ENCODE measurements at regions not wholly inside any gene's neighbourhood (a gene's known extent, or its start where the extent isn't known, plus 50 kb on each side); places are given as distances from the start of the nearest gene placed in this dataset.

DNA sequence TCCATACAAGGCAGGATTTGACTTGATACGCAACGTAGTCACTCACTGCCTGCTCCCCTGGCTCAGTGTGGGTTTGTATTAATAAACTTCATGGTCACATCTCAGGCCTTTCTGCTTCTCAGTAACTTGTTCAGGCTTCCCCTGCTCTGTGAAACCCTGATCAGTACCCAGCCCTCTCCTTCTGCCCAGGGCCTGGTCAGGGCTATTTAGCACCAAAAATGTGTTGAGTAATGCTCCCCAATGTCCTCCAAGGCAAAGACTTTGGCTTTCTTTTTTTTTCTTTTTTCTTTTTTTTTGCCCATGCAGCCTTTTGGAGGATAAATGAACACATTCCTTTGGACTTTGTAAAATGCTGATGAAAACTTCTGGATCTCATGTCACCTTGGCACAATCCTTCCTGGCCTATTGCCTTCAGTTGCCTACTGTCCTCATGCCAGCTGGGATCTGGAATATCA is 399.2 kb upstream of the KLF4 start:
- TF ChIP-seq, protein P1, sequence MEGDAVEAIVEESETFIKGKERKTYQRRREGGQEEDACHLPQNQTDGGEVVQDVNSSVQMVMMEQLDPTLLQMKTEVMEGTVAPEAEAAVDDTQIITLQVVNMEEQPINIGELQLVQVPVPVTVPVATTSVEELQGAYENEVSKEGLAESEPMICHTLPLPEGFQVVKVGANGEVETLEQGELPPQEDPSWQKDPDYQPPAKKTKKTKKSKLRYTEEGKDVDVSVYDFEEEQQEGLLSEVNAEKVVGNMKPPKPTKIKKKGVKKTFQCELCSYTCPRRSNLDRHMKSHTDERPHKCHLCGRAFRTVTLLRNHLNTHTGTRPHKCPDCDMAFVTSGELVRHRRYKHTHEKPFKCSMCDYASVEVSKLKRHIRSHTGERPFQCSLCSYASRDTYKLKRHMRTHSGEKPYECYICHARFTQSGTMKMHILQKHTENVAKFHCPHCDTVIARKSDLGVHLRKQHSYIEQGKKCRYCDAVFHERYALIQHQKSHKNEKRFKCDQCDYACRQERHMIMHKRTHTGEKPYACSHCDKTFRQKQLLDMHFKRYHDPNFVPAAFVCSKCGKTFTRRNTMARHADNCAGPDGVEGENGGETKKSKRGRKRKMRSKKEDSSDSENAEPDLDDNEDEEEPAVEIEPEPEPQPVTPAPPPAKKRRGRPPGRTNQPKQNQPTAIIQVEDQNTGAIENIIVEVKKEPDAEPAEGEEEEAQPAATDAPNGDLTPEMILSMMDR (conservative IDR thresholded peaks at IDR 0.05; ENCODE audit: low read length), result no peak
- no peak for TF ChIP-seq EZH2phosphoT487 (IDR thresholded peaks at IDR 0.05; ENCODE audit: borderline replicate concordance)

Data from Loucy (cell line).